HG03135 (cell line): ENCODE measurements at regions not wholly inside any gene's neighbourhood (a gene's known extent, or its start where the extent isn't known, plus 50 kb on each side); places are given as distances from the start of the nearest gene placed in this dataset.
"Not testable (repeated sequence)": the region's sequence is repeated elsewhere in the genome, so short reads cannot be mapped to it uniquely, and the experiment has no call there.

Experiments
- ATAC-seq: cut with Tn5 transposase; IDR thresholded peaks from one replicate; pipeline ENCODE4 v1.9.1; 2021; ENCODE audit warnings: mild to moderate bottlenecking, moderate library complexity; ENCODE audit not compliant: unreplicated experiment

DNA sequence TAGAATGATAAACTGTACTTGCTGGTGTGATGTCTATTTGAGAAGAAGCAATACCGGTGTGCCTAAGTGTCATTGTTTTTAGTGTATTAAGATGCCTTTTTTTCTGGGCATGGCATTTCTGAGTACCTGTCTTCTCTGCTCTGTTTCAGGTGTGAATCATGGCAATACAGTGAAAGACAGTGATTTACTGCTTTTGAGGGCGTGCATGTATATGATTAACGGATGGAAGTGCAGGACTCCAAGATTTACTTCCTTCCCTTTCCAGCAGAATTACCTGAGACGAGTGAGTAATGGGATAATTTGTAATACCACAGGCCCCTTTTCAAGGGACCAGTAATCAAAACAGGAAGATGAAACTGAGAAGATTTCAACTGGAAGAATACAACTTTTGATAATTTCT lies 315.8 kb downstream of the SOX4 start:
- ATAC-seq = no peak

GRCh38 chr6:21911208-21911607 lies 317.7 kb downstream of the SOX4 start:
- no peak for ATAC-seq

DNA sequence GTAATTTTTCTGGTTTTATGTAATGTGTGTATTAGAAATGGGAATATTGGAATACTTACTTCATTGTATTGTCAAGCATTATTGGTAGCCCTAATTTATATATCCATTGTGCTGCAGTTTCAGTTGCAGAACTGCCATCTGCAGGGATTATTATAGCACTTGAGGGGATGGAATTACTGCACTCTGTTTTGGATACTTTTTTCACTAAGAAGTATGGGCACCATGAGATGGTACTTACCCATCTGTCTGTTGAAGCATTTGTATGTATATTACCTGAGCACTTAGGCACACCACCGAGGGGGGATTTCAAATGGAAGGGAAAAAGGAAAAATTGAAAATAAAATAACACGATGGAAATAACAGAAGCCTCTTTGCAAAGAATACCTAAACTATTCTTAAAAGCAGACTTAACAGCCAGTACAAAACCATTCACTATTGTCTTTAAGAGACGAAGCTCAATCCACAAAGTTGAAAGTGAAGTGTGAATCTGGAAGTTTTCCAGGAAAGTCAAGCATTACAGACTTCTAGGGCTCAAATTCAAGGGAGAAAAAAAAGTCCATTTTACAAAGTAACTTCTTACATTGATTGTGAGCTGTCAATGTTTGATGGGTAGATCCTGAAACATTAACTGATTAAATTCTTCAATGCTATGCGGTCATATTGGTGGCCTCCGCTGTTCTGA lies 318.7 kb downstream of the SOX4 start:
- ATAC-seq = no peak

DNA sequence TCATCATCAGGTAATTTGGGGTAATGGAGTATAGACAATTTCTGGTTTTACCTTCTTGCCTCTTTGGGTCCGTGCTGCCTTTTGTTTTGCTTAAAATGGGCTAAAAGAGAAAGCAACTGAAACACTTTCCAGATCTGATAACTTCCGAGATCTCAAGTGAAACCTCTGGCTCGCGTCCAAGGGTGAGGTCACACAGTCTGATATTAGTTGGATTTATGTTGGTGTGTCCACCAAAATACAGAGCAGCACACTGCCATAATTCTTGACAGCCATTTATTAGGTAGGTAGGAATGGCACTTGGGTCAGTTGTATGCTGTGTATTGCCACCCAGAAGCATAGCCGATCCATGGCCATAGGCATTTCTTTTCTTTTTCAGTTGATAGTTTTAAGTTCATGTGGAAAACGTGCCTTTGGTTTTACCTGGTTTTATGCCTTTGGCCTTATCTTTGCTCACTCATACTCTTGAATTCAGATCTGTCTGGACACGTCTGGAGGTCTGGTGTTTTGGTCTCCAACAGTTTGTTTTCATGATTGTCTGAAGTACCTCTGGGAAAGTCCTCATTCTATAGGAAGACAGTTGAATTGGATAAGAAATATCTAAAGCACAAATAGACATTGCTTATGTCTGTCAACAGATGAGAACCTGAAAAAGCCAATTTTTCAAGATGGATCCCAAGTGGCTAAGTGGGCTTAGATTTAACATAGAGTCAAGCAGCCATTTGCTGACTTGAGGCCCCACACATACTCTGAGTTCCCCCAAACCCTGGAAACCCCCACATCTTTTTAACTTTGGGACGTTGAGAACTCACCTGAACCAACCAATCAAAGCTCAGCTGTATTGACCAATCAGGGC lies 320.8 kb downstream of the SOX4 start:
- peak; percentile 52 for ATAC-seq

GRCh38 chr6:21915707-21916260 lies 322.2 kb downstream of the SOX4 start:
- no peak for ATAC-seq

DNA sequence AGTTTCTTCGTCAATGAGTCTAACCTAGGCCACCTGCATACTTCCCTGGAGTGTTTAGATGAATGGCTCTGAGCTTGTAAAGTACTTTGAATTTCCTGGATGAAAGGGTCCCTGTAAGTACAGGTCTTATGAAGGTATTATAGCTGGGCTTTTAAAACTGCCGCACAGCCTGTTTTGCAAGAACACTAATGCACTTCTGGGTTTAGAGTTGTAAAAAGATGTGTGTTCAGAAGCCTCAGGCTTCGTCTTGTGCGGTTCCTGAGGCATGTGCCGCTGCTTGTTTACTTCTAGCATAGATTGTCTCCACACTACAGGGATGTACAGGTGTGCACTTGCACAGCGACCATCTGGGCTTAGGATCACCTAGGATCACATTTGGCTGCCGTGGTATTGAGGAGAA lies 324.5 kb downstream of the SOX4 start:
- ATAC-seq = no peak

GRCh38 chr6:21918666-21919065 lies 325.1 kb downstream of the SOX4 start:
- ATAC-seq = no peak

GRCh38 chr6:21922086-21922485 lies 328.5 kb downstream of the SOX4 start:
- ATAC-seq = no peak

DNA sequence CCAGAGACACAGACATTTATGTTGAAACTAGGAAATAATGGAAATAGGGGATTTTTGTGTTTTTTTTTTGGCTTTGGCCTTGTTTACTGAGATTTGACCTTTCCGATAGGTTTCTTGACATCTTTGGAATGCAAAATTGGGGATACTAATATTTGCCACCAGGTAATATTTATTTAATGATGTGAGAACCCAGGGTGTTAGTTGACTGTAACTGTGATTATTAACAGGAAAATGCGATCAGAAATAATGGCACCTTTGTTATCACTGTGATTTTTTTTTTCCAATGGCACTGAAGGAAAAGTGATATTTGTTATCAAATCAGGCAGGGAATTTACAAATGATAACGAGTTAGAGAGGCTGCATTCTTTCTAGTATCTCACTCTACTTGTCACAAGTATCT lies 330.5 kb downstream of the SOX4 start:
- no peak for ATAC-seq

DNA sequence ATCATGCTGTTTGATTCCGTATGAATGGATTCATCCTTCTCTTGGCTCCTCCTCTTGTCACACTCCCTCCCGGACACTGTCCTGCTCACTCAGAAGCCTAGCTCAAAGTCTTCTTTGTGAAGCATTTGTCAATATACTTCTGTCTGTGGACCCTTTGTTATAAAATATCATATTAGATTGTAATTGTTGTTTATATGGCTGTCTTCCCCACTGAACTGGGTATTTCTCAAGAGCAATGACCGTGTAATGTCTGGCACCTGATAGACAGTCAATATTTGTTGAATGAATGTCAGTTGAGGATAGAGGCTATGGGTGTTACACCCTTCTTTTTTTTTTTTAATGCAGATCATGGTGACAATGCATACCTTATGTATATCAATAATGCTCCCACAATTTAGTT lies 335.3 kb downstream of the SOX4 start:
- ATAC-seq = no peak

GRCh38 chr6:21931641-21932335 lies 338.2 kb downstream of the SOX4 start:
- ATAC-seq = no peak

- no peak for ATAC-seq
These were observed 339.8 kb downstream of the SOX4 start for GRCh38 chr6:21933351-21933750.

- ATAC-seq = no peak
These were observed 341.6 kb downstream of the SOX4 start for GRCh38 chr6:21935142-21935541.

GRCh38 chr6:21935561-21936028 lies 342.0 kb downstream of the SOX4 start:
- ATAC-seq = no peak

DNA sequence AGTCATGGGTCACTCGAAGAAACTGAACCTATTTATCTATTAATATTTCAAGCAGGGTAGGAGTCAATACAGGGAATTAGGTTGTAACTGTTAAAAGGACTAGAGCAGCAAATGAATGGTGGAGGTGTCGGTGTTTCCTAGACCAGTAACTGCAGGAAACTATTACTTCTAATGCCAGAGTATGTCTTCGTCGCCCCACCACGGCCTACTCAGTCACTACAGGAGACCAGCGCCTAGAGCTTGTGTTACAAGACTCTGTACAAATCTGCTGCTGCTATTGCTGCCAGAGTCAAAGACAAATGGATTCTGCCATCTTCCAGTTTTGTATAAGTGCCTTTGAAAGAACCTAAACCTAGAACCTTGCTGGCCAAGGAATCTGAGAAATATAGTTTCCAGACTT lies 343.9 kb downstream of the SOX4 start:
- no peak for ATAC-seq

- ATAC-seq = not testable (repeated sequence)
These were observed 345.5 kb downstream of the SOX4 start for GRCh38 chr6:21939066-21939465.

GRCh38 chr6:21941926-21942325 lies 348.4 kb downstream of the SOX4 start:
- no peak for ATAC-seq

- ATAC-seq = no peak
These were observed 349.3 kb downstream of the SOX4 start for GRCh38 chr6:21942897-21943296.

DNA sequence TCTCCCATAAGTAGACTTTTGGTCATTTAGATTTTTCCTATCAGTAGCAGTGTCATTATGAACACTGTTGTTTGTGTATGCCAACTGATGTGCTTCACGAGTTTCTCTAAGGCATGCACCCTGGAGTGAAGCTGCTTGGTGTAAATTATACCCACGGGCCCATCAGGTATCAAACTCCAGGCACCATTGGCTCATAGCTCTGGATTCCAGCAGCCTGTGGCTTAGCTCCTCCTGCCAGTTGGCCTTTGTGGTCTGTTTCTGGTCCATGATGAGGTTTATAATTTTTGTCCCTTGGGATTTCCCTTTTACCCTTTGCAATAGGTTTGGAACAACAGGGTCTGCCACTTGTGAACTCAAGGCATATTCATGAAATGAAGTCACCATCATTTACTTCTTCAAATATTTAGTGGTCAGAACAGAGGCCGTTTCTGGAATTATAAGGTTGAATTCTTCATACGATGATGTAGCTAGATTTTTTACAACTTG lies 350.5 kb downstream of the PRL start:
- no peak for ATAC-seq

- ATAC-seq = not testable (repeated sequence)
These were observed 349.6 kb downstream of the PRL start for GRCh38 chr6:21947227-21947626.

DNA sequence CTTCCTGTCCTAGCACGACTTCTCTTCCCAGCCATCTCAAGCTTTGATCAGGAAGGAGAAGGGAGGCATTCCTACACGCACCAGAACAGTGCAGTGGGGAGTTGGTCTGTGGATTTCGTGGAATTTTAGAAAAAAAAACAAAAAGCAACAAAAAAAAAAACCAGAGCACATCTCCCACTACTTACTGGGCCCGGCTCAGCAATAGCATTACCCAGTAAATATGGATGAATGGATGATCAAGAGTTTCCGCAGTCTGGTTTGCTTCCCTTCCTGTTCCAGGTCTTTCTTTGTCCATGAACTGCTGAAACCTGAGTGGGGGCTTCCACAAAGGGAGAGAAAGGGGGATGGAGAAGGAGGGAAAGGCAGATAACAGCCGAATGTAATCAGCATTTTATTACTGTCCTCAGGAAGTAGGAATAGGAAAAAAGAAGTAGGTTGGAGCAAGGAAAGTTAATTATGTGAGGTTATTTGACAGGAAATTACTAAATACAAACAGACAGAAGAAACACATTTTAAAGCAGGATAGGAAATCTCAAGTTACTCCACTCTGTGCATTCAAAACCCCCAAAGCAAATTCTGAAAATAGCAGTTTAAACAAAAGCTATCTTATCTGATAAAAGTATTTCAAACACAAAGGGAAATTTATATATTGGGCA lies 349.0 kb downstream of the PRL start:
- no peak for ATAC-seq
